GM23338 (cell line): ENCODE measurements at regions not wholly inside any gene's neighbourhood (a gene's known extent, or its start where the extent isn't known, plus 50 kb on each side); places are given as distances from the start of the nearest gene placed in this dataset.
"Not testable (repeated sequence)": the region's sequence is repeated elsewhere in the genome, so short reads cannot be mapped to it uniquely, and the experiment has no call there.

ENCODE experiments used
- ATAC-seq: fragments of 200-7000 bp; cut with Tn5 transposase; 3 replicates; pipeline ENCODE4 v1.9.1; 2020
- DNase-seq: peaks from one replicate; pipeline ENCODE4 v3.0.0-alpha.2; 2015; ENCODE audit warnings: low spot score
- H2AFZ ChIP-seq: fragments of 200-600 bp; sonication (generic); 2 replicates; pipeline ENCODE4 v1.8.0; 2016; ENCODE audit warnings: antibody characterized with exemption, mild to moderate bottlenecking, moderate library complexity
- H3F3A ChIP-seq: fragments of 200-600 bp; sonication (generic); replicated peaks from 2 replicates; pipeline ENCODE4 v1.8.0; 2017; ENCODE audit warnings: antibody characterized with exemption, mixed run types, low read depth
- H3K27ac ChIP-seq: fragments of 200-600 bp; sonication (generic); 2 replicates; pipeline ENCODE4 v1.6.1; 2016; ENCODE audit warnings: low read depth
- H3K27me3 ChIP-seq: fragments of 200-600 bp; sonication (generic); 2 replicates; pipeline ENCODE4 v1.8.0; 2016; ENCODE audit warnings: mild to moderate bottlenecking, mixed run types, moderate library complexity; ENCODE audit not compliant: insufficient read depth
- H3K36me3 ChIP-seq: fragments of 200-600 bp; sonication (generic); 2 replicates; pipeline ENCODE4 v1.8.0; 2016; ENCODE audit warnings: mild to moderate bottlenecking; ENCODE audit not compliant: insufficient read depth
- H3K4me1 ChIP-seq: fragments of 200-600 bp; sonication (generic); 2 replicates; pipeline ENCODE4 v1.8.0; 2016; ENCODE audit warnings: mild to moderate bottlenecking, moderate library complexity; ENCODE audit not compliant: insufficient read depth
- H3K4me2 ChIP-seq: fragments of 200-600 bp; sonication (generic); 2 replicates; pipeline ENCODE4 v1.7.1; 2017; ENCODE audit warnings: mixed run types
- H3K4me3 ChIP-seq: fragments of 200-600 bp; sonication (generic); 2 replicates; pipeline ENCODE4 v1.6.1; 2016; ENCODE audit warnings: mixed run types
- H3K79me2 ChIP-seq: fragments of 200-600 bp; sonication (generic); replicated peaks from 2 replicates; pipeline ENCODE4 v1.8.0; 2017; ENCODE audit warnings: mild to moderate bottlenecking; ENCODE audit not compliant: insufficient read depth
- H3K9me2 ChIP-seq: fragments of 200-600 bp; sonication (generic); 2 replicates; pipeline ENCODE4 v1.8.0; 2017; ENCODE audit not compliant: insufficient read depth
- H4K20me1 ChIP-seq: fragments of 200-600 bp; sonication (generic); replicated peaks from 2 replicates; pipeline ENCODE4 v1.8.0; 2017; ENCODE audit warnings: mild to moderate bottlenecking; ENCODE audit not compliant: insufficient read depth
- H3K27ac Mint-ChIP-seq: 2 replicates; pipeline ENCODE4 v1.8.0; 2020; ENCODE audit warnings: inconsistent platforms, mild to moderate bottlenecking, moderate library complexity, mixed read lengths
- H3K27me3 Mint-ChIP-seq: 3 replicates; pipeline ENCODE4 v1.8.0; 2022; ENCODE audit warnings: low read depth, mild to moderate bottlenecking, moderate library complexity, mixed read lengths, inconsistent platforms; ENCODE audit not compliant: insufficient read depth, poor library complexity
- H3K36me3 Mint-ChIP-seq: 3 replicates; pipeline ENCODE4 v1.8.0; 2021; ENCODE audit warnings: low read depth, mild to moderate bottlenecking, inconsistent platforms, moderate library complexity, mixed read lengths
- H3K4me1 Mint-ChIP-seq: 3 replicates; pipeline ENCODE4 v1.8.0; 2020; ENCODE audit warnings: mild to moderate bottlenecking, inconsistent platforms, mixed read lengths
- H3K4me3 Mint-ChIP-seq: 3 replicates; pipeline ENCODE4 v1.8.0; 2021; ENCODE audit warnings: moderate library complexity, mild to moderate bottlenecking, inconsistent platforms, mixed read lengths
- H3K9me3 Mint-ChIP-seq: 3 replicates; pipeline ENCODE4 v1.8.0; 2020; ENCODE audit warnings: moderate library complexity, mild to moderate bottlenecking, inconsistent platforms, mixed read lengths
- ZNF114 ChIP-seq: fragments of 250-450 bp; sonication (Bioruptor Pico); IDR thresholded peaks from 2 replicates; pipeline ENCODE4 v1.5.0; 2020; ENCODE audit warnings: mild to moderate bottlenecking, moderate library complexity
- TF ChIP-seq, protein P1 (sequence below): fragments of 250-450 bp; sonication (Bioruptor Pico); IDR thresholded peaks from 2 replicates; pipeline ENCODE4 v1.5.0; 2020; ENCODE audit warnings: mild to moderate bottlenecking, moderate library complexity
- TF ChIP-seq, protein P2 (sequence below): IDR thresholded peaks from 2 replicates; pipeline ENCODE4 v1.6.1; 2016; ENCODE audit warnings: antibody characterized with exemption
- TF ChIP-seq, protein P3 (sequence below), 2 experiments: fragments of 200-600 bp in 1 of 2; sonication (generic) in 1 of 2; conservative IDR thresholded peaks; 2 replicates each; pipeline versions ENCODE4 v1.5.1 to v1.6.1; 2016 to 2017; ENCODE audit warnings: antibody characterized with exemption in 2 of 2, low read depth in 2 of 2, mild to moderate bottlenecking in 2 of 2, moderate library complexity in 1 of 2

DNA sequence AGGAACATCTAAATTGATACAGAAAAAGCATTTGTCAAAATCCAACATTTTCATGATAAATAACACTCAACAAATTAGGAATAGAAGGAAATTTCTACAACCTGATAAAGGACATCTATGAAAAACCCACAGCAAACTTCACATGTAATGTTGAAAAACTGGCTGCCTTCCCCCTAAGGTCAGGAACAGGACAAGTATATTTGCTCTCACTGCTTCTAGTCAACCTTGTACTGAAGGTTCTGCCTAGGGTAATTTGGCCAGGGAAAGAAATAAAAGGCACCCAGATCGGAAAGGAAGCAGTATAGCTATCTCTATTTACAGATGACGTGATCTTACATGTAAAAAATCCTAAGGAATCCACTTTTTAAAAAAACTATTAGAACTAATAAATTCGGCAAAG lies 97.1 kb upstream of the USP9X start:
- Mint-ChIP-seq H3K9me3 (peaks cover 3% of the 10 kb centered on the region; the same call in 1 of the 3 replicates), H3K4me3 (no peak overlapping the region), H3K4me1 (peaks cover 6% of the 10 kb centered on the region), H3K36me3 (peaks cover 4% of the 10 kb centered on the region; the same call in 1 of the 3 replicates), H3K27ac (no peak overlapping the region), H3K27me3 (no peaks in the 10 kb centered on the region)
- Histone ChIP-seq H3F3A (no peaks in the 10 kb centered on the region), H3K36me3 (no peaks in the 10 kb centered on the region), H3K4me1 (no peaks in the 10 kb centered on the region; the same call in 1 of the 2 replicates), H3K27ac (no peak overlapping the region), H3K9me2 (no peaks in the 10 kb centered on the region), H3K4me3 (no peak overlapping the region), H3K79me2 (no peaks in the 10 kb centered on the region), H3K27me3 (no peaks in the 10 kb centered on the region), H3K4me2 (no peak overlapping the region), H2AFZ (no peak overlapping the region), H4K20me1 (no peaks in the 10 kb centered on the region)
- ATAC-seq (no peak), DNase-seq (no peak)
- no peak for TF ChIP-seq ZNF114 (CRISPR knock-in tag)
- TF ChIP-seq, protein P1, sequence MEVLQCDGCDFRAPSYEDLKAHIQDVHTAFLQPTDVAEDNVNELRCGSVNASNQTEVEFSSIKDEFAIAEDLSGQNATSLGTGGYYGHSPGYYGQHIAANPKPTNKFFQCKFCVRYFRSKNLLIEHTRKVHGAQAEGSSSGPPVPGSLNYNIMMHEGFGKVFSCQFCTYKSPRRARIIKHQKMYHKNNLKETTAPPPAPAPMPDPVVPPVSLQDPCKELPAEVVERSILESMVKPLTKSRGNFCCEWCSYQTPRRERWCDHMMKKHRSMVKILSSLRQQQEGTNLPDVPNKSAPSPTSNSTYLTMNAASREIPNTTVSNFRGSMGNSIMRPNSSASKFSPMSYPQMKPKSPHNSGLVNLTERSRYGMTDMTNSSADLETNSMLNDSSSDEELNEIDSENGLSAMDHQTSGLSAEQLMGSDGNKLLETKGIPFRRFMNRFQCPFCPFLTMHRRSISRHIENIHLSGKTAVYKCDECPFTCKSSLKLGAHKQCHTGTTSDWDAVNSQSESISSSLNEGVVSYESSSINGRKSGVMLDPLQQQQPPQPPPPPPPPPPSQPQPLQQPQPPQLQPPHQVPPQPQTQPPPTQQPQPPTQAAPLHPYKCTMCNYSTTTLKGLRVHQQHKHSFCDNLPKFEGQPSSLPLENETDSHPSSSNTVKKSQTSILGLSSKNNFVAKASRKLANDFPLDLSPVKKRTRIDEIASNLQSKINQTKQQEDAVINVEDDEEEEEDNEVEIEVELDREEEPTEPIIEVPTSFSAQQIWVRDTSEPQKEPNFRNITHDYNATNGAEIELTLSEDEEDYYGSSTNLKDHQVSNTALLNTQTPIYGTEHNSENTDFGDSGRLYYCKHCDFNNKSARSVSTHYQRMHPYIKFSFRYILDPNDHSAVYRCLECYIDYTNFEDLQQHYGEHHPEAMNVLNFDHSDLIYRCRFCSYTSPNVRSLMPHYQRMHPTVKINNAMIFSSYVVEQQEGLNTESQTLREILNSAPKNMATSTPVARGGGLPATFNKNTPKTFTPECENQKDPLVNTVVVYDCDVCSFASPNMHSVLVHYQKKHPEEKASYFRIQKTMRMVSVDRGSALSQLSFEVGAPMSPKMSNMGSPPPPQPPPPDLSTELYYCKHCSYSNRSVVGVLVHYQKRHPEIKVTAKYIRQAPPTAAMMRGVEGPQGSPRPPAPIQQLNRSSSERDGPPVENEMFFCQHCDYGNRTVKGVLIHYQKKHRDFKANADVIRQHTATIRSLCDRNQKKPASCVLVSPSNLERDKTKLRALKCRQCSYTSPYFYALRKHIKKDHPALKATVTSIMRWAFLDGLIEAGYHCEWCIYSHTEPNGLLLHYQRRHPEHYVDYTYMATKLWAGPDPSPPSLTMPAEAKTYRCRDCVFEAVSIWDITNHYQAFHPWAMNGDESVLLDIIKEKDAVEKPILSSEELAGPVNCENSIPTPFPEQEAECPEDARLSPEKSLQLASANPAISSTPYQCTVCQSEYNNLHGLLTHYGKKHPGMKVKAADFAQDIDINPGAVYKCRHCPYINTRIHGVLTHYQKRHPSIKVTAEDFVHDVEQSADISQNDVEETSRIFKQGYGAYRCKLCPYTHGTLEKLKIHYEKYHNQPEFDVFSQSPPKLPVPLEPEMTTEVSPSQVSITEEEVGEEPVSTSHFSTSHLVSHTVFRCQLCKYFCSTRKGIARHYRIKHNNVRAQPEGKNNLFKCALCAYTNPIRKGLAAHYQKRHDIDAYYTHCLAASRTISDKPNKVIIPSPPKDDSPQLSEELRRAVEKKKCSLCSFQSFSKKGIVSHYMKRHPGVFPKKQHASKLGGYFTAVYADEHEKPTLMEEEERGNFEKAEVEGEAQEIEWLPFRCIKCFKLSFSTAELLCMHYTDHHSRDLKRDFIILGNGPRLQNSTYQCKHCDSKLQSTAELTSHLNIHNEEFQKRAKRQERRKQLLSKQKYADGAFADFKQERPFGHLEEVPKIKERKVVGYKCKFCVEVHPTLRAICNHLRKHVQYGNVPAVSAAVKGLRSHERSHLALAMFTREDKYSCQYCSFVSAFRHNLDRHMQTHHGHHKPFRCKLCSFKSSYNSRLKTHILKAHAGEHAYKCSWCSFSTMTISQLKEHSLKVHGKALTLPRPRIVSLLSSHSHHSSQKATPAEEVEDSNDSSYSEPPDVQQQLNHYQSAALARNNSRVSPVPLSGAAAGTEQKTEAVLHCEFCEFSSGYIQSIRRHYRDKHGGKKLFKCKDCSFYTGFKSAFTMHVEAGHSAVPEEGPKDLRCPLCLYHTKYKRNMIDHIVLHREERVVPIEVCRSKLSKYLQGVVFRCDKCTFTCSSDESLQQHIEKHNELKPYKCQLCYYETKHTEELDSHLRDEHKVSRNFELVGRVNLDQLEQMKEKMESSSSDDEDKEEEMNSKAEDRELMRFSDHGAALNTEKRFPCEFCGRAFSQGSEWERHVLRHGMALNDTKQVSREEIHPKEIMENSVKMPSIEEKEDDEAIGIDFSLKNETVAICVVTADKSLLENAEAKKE (CRISPR knock-in tag), result no peak
- TF ChIP-seq, protein P2, sequence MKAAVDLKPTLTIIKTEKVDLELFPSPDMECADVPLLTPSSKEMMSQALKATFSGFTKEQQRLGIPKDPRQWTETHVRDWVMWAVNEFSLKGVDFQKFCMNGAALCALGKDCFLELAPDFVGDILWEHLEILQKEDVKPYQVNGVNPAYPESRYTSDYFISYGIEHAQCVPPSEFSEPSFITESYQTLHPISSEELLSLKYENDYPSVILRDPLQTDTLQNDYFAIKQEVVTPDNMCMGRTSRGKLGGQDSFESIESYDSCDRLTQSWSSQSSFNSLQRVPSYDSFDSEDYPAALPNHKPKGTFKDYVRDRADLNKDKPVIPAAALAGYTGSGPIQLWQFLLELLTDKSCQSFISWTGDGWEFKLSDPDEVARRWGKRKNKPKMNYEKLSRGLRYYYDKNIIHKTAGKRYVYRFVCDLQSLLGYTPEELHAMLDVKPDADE, result no peak
- TF ChIP-seq, protein P3, sequence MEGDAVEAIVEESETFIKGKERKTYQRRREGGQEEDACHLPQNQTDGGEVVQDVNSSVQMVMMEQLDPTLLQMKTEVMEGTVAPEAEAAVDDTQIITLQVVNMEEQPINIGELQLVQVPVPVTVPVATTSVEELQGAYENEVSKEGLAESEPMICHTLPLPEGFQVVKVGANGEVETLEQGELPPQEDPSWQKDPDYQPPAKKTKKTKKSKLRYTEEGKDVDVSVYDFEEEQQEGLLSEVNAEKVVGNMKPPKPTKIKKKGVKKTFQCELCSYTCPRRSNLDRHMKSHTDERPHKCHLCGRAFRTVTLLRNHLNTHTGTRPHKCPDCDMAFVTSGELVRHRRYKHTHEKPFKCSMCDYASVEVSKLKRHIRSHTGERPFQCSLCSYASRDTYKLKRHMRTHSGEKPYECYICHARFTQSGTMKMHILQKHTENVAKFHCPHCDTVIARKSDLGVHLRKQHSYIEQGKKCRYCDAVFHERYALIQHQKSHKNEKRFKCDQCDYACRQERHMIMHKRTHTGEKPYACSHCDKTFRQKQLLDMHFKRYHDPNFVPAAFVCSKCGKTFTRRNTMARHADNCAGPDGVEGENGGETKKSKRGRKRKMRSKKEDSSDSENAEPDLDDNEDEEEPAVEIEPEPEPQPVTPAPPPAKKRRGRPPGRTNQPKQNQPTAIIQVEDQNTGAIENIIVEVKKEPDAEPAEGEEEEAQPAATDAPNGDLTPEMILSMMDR (conservative IDR thresholded peaks at IDR 0.05; ENCODE audit: low read depth in 2 of 2), result no peak

DNA sequence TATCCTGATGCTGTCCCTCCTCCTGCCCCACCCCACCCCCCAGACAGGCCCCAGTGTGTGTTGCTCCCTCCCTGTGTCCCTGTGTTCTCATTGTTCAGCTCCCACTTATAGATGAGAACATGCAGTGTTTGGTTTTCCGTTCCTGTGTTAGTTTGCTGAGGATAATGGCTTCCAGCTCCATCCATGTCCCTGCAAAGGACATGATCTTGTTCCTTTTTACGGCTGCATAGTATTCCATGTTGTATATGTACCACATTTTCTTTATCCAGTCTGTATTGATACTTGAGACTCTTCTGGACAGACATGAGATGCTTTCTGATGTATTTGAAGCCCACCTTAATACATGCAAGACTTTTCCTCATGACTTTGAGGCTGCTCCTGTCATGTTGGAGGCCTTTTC lies 91.8 kb upstream of the USP9X start:
- H3K9me3 Mint-ChIP-seq, result not testable (repeated sequence)

More for the DNA sequence above, 91.8 kb upstream of the USP9X start:
- not testable (repeated sequence) for H3F3A ChIP-seq, DNase-seq, H3K27ac Mint-ChIP-seq, H3K4me3 ChIP-seq, H3K4me2 ChIP-seq, H3K27ac ChIP-seq, H2AFZ ChIP-seq, ATAC-seq, H3K4me3 Mint-ChIP-seq, H3K27me3 ChIP-seq, H3K36me3 Mint-ChIP-seq, H3K9me2 ChIP-seq, H3K36me3 ChIP-seq, H3K4me1 ChIP-seq, H4K20me1 ChIP-seq, H3K79me2 ChIP-seq, H3K27me3 Mint-ChIP-seq
- peaks cover 10% of the 10 kb centered on the region for H3K4me1 Mint-ChIP-seq
